Bronchial epithelial cell (primary cell): ENCODE measurements at regions not wholly inside any gene's neighbourhood (a gene's known extent, or its start where the extent isn't known, plus 50 kb on each side); places are given as distances from the start of the nearest gene placed in this dataset.

ENCODE experiments used
- DNase-seq: peaks from one replicate; pipeline ENCODE4 v3.0.0-alpha.2; 2010; ENCODE audit warnings: low read depth
- FAIRE-seq: peaks from 2 replicates; lab custom pipeline; 2011; peaks lifted over from hg19 to GRCh38; lab: Jason Lieb, UNC
- H3K27me3 ChIP-seq: 2 replicates; pipeline ENCODE4 v1.5.1; 2011; ENCODE audit warnings: low read length; ENCODE audit not compliant: control insufficient read depth, insufficient read depth
- H3K36me3 ChIP-seq: 2 replicates; pipeline ENCODE4 v1.5.1; 2011; ENCODE audit warnings: low read length; ENCODE audit not compliant: control insufficient read depth, insufficient read depth
- H3K4me3 ChIP-seq: 2 replicates; pipeline ENCODE4 v1.5.1; 2011; ENCODE audit warnings: mild to moderate bottlenecking, low read depth, low read length, control low read depth
- TF ChIP-seq, protein P1 (sequence below): IDR thresholded peaks from 2 replicates; pipeline ENCODE4 v1.5.1; 2011; ENCODE audit warnings: mild to moderate bottlenecking, moderate library complexity, low read length, control low read depth, inconsistent platforms; ENCODE audit not compliant: insufficient read depth, severe bottlenecking

DNA sequence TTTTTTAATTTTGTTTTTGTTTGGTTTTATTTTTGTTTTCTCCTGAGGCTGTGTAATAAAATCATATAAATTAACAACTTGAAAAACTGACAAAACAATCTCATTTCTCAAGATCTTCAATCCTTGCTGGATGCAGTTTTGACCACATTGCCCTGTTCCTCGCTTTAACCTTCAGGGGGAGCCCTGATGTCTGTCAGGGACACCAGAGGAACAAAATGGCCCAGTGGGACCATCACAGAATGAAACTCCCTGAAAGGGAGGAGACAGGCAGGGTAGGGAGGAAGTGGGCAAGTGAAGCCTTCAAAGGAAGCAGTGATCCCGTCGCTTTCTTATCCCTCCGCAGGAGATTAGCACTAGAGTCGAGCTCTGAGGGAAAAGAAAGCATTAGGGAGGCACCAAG, 274.9 kb upstream of the LDB2 start:
- no peak for FAIRE-seq
- no peaks in the 10 kb centered on the region for H3K36me3 ChIP-seq
- no peak overlapping the region for H3K4me3 ChIP-seq
- no peaks in the 10 kb centered on the region for H3K27me3 ChIP-seq
- no peak for DNase-seq
- TF ChIP-seq, protein P1, sequence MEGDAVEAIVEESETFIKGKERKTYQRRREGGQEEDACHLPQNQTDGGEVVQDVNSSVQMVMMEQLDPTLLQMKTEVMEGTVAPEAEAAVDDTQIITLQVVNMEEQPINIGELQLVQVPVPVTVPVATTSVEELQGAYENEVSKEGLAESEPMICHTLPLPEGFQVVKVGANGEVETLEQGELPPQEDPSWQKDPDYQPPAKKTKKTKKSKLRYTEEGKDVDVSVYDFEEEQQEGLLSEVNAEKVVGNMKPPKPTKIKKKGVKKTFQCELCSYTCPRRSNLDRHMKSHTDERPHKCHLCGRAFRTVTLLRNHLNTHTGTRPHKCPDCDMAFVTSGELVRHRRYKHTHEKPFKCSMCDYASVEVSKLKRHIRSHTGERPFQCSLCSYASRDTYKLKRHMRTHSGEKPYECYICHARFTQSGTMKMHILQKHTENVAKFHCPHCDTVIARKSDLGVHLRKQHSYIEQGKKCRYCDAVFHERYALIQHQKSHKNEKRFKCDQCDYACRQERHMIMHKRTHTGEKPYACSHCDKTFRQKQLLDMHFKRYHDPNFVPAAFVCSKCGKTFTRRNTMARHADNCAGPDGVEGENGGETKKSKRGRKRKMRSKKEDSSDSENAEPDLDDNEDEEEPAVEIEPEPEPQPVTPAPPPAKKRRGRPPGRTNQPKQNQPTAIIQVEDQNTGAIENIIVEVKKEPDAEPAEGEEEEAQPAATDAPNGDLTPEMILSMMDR: no peak

DNA sequence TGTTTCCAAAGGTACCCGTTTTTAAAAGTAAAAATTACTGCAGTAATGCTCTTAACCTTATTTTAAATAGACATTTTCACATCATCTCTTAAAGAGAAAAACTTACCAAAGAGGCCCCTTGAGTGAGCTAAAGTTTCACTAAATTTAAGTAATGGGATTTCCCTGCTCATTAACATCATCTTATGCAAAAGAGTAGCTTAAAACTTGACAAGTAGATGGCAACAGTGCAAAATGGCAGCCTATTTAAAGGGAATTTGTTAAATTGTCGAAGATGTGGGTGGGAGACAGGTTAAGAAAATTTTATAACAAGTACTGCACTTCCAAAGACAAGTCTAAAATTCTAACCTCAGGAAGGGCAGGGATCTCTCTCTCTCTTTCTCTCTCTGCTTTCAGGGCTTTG, 271.7 kb upstream of the LDB2 start:
- DNase-seq (no peak), FAIRE-seq (no peak)
- Histone ChIP-seq H3K4me3 (no peak overlapping the region), H3K27me3 (no peaks in the 10 kb centered on the region), H3K36me3 (no peaks in the 10 kb centered on the region)
- TF ChIP-seq, protein P1: no peak

DNA sequence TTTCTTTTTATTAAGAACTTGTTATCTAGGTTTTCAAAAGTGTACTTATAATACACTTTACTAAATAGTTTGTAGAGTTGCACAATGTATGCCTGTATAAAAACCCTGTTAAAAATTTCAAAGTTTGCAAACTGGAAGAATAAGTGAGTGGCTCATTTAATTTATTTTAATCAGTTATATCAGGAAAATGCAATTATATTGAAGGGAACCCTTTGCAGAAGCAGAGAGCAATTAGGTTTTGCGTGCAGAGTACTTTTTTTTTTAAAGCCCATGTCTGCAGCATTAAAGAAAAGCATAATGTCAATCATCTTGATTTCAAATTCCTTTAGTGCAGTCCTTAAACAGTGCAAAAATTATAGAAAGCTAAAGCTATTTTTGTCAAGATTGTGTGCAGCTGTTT, 271.3 kb upstream of the LDB2 start:
- H3K36me3 ChIP-seq: no peaks in the 10 kb centered on the region
- DNase-seq (no peak), FAIRE-seq (no peak)
- H3K4me3 ChIP-seq: no peak overlapping the region
- H3K27me3 ChIP-seq: no peaks in the 10 kb centered on the region
- TF ChIP-seq, protein P1: no peak

DNA sequence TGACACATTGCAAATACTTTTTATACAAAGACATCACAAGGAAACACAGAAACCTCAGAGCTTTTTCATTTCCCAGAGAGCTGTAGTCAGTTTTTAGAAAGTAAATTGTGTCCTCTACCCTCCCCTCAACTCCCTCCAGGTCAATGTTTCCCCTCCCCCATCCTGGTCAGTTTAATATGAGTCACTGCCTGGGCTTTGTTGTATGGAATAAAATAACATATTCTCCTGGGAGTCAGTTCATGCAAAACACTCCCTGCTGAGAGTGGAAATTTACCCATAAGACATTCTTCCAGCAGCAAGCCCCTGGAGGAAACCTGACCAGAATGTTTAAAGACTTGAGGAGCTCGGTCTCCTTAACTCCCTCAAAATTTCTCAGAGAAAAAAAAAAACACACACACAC, 270.1 kb upstream of the LDB2 start:
- FAIRE-seq (no peak), DNase-seq (no peak)
- TF ChIP-seq, protein P1: no peak
- Histone ChIP-seq H3K27me3 (no peaks in the 10 kb centered on the region), H3K36me3 (no peaks in the 10 kb centered on the region), H3K4me3 (no peak overlapping the region)

DNA sequence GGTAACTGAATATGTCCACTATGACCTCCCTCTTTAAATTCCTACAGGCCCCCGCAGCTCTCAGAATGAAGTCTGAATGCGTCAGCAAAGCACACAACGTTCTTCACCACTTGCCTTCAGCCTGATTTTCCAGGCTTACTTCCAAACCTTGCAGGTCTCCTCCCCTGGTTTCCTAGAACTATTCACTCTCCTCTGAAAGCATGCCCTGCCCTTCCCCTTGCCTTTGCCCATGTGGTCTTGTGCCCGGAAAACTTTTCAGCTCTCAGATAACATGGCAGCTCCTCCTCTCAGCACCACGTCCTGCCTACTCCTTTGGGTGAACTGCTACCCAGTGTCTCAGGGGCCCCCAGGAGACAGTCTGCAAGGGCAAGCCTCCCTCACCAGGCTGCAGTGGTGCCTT, 268.5 kb upstream of the LDB2 start:
- no peak for FAIRE-seq
- TF ChIP-seq, protein P1: no peak

DNA sequence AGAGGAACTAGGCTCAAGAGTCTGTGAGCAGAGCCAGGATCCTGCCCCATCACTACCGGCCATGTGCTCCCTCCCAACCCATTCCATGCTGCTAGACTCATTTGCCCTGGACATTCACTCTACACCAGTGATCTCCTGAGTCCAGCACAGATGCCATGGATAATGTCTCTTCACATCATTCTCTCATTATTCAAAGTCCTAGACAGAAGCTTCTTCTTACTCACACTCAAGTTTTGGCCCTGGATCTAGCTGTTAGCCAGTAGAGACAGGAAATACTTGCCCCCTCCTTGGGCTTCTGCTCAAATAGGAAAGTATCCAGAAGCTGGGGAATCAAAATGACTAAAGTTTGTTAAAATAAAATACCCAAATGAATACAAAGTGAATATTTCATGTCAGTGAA, 266.8 kb upstream of the LDB2 start:
- DNase-seq (no peak), FAIRE-seq (peak; percentile 62)
- no peaks in the 10 kb centered on the region for H3K27me3 ChIP-seq
- no peaks in the 10 kb centered on the region for H3K36me3 ChIP-seq
- TF ChIP-seq, protein P1: no peak
- no peak overlapping the region for H3K4me3 ChIP-seq

More for the DNA sequence above, 268.5 kb upstream of the LDB2 start:
- Histone ChIP-seq H3K27me3 (no peaks in the 10 kb centered on the region), H3K4me3 (no peak overlapping the region), H3K36me3 (no peaks in the 10 kb centered on the region)
- no peak for DNase-seq
